Neural progenitor cell (in vitro differentiated cells): ENCODE measurements at regions not wholly inside any gene's neighbourhood (a gene's known extent, or its start where the extent isn't known, plus 50 kb on each side); places are given as distances from the start of the nearest gene placed in this dataset.

Experiments
- EZH2 ChIP-seq: fragments of 200-600 bp; sonication (generic); IDR thresholded peaks from 2 replicates; pipeline ENCODE4 v1.6.1; 2017; ENCODE audit warnings: antibody characterized with exemption, mild to moderate bottlenecking, moderate library complexity
- TF ChIP-seq, protein P1 (sequence below): fragments of 200-600 bp; sonication (generic); IDR thresholded peaks from 2 replicates; pipeline ENCODE4 v1.5.1; 2017; ENCODE audit warnings: antibody characterized with exemption, mild to moderate bottlenecking

DNA sequence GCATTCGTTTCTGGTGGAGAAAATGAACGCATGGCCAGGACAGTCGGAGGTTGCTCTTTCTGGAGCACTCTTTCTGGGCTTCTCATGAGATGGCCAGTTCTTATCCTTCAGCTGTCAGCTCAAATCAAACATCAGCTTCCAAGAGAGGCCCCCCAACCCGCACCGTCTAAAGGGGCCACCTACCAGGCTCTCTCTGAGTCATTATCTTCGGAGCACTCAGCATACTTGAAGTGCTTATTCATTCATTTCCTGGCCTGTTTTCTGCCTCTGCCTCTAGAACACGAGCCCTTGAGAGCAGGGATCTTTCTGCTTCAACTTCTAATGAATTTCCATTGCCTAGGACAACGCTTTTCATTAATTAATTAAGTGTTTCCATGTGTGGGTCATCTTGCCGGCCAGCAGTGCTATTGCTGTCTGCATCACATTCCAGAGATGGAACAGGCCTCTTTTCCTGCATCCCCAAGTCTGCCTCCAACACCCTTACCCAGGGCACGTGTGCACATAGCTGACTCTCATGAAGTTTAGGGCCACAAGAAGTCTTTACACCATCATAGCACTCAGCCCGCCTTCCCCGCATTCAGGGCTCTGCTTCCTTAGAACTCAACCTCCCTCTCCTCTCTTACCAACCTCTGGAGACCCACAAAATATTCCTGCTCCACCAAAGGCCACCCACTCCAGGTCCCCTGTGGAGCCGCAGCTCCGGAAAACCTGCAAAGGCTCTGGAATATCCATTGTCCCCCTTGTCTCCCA, 52.1 kb upstream of the LAPTM5 start:
- TF ChIP-seq, protein P1, sequence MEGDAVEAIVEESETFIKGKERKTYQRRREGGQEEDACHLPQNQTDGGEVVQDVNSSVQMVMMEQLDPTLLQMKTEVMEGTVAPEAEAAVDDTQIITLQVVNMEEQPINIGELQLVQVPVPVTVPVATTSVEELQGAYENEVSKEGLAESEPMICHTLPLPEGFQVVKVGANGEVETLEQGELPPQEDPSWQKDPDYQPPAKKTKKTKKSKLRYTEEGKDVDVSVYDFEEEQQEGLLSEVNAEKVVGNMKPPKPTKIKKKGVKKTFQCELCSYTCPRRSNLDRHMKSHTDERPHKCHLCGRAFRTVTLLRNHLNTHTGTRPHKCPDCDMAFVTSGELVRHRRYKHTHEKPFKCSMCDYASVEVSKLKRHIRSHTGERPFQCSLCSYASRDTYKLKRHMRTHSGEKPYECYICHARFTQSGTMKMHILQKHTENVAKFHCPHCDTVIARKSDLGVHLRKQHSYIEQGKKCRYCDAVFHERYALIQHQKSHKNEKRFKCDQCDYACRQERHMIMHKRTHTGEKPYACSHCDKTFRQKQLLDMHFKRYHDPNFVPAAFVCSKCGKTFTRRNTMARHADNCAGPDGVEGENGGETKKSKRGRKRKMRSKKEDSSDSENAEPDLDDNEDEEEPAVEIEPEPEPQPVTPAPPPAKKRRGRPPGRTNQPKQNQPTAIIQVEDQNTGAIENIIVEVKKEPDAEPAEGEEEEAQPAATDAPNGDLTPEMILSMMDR = no peak
- no peak for TF ChIP-seq EZH2
